Stomach (tissue), 4 donors: ENCODE measurements at regions not wholly inside any gene's neighbourhood (a gene's known extent, or its start where the extent isn't known, plus 50 kb on each side); places are given as distances from the start of the nearest gene placed in this dataset.

Source experiments
- POLR2A ChIP-seq, 4 donors: fragments of 450-650 bp; IDR thresholded peaks; one replicate each; pipeline ENCODE4 v1.6.1; 2016; ENCODE audit warnings: antibody characterized with exemption in 4 of 4, control low read depth in 2 of 4, mild to moderate bottlenecking in 1 of 4, moderate library complexity in 1 of 4
- POLR2AphosphoS5 ChIP-seq, 3 donors: sonication (generic); formaldehyde crosslinking; IDR thresholded peaks; one replicate each; pipeline ENCODE4 v1.6.1; 2016; ENCODE audit warnings: antibody characterized with exemption in 3 of 3
- TF ChIP-seq, protein P1 (sequence below), 7 experiments: fragments of 450-650 bp in 4 of 7; fragments of 200-600 bp in 3 of 7; sonication (generic) in 3 of 7; IDR thresholded peaks; one replicate each; pipeline ENCODE4 v1.5.1; 2016 to 2019; ENCODE audit warnings: antibody characterized with exemption in 7 of 7, control low read depth in 2 of 7, mild to moderate bottlenecking in 1 of 7

DNA sequence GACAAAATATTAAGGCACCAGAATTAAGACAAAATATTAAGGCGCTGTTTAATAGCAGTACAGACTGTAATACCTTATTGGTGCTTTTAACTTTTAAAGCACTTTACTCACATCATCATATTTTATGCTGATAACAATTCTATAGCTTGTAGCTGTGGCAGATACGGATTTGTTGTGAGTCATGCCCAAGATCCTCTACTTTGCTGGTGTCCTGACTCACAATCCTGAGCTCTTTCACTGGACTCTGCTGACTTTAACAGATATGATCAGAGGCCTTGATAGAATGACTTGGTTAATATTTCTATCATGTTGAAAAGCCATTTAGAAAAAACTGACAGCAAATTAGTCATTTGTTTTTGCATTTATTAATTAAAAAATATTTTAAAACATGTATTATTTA is 99.0 kb upstream of the PKP2 start:
- TF ChIP-seq, protein P1, sequence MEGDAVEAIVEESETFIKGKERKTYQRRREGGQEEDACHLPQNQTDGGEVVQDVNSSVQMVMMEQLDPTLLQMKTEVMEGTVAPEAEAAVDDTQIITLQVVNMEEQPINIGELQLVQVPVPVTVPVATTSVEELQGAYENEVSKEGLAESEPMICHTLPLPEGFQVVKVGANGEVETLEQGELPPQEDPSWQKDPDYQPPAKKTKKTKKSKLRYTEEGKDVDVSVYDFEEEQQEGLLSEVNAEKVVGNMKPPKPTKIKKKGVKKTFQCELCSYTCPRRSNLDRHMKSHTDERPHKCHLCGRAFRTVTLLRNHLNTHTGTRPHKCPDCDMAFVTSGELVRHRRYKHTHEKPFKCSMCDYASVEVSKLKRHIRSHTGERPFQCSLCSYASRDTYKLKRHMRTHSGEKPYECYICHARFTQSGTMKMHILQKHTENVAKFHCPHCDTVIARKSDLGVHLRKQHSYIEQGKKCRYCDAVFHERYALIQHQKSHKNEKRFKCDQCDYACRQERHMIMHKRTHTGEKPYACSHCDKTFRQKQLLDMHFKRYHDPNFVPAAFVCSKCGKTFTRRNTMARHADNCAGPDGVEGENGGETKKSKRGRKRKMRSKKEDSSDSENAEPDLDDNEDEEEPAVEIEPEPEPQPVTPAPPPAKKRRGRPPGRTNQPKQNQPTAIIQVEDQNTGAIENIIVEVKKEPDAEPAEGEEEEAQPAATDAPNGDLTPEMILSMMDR (IDR thresholded peaks at IDR 0.05): no peak
- no peak for TF ChIP-seq POLR2AphosphoS5 (IDR thresholded peaks at IDR 0.05)
- no peak for TF ChIP-seq POLR2A (IDR thresholded peaks at IDR 0.05)
